Right renal cortex interstitium (tissue), 3 donors: ENCODE measurements at regions not wholly inside any gene's neighbourhood (a gene's known extent, or its start where the extent isn't known, plus 50 kb on each side); places are given as distances from the start of the nearest gene placed in this dataset.
"Not testable (repeated sequence)": the region's sequence is repeated elsewhere in the genome, so short reads cannot be mapped to it uniquely, and the experiment has no call there.

ENCODE experiments used
- DNase-seq, 3 donors: peaks; one replicate each; pipeline ENCODE4 v3.0.0-alpha.2; 2013; ENCODE audit warnings: low read depth in 3 of 3, low spot score in 2 of 3

DNA sequence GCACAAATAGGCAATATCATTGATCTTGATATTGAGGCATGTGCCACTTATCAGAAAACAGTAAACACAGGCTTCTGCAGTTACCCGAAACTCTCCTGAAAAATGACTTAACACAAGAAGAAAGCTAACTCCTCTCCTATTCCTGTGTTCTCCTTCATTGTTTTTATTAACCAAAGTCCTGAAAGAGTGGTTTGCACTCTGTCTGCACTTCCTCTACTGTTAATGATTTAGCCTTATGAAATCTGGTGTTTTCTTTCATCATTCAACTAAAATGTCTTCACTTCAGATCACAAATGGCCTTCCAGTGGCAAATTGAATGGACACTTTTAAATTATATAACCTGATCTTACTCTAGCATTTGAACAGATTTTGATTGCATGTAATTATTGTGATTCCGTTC, 630.6 kb upstream of the PHF14 start:
- DNase-seq: no peak

DNA sequence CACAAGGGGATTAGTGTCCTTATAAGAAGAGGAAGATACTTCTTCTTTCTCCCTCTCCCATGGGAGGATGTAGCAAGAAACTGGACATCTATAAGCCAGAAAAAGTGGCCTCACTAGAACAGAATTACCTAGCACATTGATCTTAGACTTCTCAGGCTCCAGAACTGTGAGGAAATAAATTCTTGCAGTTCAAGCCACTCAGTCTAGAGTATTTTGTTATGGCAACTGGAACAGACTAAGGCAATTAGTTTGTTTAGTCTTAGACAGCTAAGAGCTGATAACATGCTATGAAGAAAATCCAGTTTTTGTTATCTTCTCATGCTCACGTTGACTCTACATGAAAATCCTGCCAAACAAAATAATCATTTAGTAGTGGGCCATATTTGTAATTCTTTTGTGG, 627.6 kb upstream of the PHF14 start:
- no peak for DNase-seq

DNA sequence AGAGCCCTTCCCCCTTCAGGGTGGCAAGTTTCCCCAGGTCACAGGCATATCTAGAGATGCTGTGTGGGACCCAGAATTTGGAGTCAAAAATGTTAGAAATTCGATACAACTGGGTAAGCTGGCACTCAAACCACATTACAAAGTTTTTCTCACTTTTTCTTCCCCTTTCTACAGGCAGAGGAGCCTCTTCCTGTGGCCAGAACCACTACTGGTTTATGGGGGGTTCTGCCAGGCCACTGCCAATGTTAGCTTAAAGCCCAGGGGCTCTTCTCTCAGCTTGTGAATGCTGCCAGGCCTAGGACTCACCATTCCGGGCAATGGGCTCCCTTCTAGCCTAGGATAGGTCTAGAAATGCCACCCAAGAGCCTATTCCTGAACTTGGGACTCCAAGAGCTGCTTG, 617.9 kb upstream of the PHF14 start:
- DNase-seq: no peak

DNA sequence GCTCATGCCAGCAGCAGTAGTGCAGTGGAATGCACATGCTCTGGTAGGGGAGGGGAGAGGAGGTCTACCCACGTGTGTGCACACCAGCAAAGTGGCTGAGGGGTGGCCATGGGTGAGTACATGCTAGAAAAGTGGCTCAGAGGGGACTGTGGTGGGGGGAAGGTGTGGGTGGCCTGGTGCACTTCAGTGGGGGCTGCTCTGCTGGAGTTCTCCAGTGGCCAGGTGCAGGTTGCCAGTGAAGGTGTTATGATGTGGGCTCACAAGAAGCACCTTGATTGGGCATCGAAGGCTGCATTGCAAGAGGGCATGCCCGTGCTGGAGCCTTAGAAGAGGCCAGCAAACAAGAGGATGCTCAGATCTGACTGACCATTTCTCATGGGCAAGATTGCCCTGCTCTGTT, 613.6 kb upstream of the PHF14 start:
- no peak for DNase-seq

DNA sequence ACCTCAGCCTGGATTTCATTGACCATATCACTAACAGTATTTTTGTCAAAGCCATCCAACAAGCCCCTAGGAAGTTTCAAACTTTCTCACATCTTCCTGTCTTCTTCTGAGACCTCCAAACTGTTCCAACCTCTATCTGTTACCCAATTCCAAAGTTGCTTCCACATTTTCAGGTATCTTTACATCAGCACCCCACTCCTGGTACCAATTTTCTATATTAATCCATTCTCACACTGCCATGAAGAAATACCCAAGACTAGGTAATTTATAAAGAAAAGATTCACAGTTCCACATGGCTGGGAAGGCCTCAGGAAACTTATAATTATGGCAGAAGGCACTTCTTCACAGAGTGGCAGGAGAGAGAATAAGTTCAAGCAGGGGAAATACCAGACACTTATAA, 571.9 kb upstream of the PHF14 start:
- no peak for DNase-seq

DNA sequence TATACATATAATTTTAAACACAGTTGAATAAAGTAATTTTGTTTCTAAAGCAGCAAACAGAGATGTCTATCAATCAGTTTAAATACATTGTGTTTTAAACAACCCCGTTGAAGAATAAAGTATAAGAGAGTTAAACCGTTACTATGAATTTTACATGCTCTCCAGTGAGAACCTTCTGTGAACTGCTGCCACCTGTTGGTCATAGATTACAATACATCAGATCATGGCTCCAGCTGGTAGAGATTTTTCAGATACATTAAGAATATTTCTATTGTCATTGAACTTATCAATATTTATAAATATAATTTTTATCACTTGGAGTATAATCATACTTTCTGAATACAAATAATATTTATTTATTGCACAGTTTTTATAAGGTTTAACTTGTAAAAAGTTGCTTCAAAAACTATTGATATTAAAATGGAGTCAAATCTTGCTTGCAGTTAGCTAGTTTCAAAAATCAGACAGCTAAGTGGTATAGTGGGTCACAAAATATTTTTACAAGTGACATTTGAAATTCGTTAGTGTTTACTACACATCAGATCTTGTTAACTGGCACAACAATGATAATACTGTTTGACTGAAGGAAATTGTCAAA, 561.2 kb upstream of the PHF14 start:
- DNase-seq: peak in 2 of 3 donors; percentile 19 to 33

DNA sequence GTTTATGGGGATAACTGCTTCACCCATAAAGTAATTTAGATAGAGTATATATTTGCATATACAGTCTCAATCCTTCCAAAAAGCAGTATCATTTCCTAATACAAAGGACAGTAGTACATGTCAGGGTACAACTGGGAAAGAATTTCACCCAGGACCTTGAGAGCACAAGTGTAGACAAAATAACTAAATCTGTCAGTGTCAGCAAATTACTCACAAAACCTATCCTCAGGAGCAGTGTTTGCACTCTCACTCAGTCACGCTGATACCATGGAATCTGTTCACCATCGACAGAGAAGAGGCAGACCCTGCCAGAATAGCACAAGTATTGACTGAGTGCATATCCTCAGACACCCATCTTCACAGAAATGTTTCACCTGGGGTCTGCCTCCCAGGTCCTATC, 554.7 kb upstream of the PHF14 start:
- no peak for DNase-seq

DNA sequence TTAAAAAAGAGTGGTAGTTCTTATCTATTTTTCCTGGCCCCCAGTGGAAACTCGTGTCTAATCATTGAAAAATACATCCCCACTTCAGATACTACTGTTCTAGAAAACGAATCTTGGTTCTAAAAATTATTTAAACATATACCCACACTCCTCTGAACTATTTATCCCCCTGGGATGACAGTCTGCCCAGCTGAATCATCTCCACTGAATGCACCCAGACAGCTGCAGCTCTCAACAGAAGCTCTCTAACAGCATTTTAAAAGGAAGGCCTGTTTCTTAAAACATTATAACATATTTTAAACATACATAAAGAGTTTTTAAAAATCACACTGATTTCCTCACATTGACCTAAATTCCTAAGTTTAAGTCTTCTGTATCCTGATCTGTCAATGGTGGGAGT, 544.6 kb upstream of the PHF14 start:
- no peak for DNase-seq

DNA sequence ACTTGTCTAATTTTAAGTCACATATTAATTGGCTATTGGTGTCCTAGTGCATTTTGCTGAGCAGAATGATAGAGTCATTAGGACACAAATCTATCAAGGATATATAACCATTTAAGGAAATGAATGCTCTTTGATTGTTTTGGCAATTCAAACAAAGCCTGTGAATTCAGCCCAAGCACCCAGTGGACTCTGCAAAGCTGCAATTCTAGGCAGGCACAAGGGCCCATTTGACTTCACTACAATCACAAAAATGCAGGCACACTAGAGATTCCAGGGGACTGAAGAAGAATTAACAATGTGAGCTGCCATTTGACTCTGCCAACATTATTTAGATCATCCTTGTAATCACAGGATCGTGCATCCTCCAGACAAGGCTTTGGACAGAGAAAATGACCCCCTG, 544.2 kb upstream of the PHF14 start:
- DNase-seq: no peak

DNA sequence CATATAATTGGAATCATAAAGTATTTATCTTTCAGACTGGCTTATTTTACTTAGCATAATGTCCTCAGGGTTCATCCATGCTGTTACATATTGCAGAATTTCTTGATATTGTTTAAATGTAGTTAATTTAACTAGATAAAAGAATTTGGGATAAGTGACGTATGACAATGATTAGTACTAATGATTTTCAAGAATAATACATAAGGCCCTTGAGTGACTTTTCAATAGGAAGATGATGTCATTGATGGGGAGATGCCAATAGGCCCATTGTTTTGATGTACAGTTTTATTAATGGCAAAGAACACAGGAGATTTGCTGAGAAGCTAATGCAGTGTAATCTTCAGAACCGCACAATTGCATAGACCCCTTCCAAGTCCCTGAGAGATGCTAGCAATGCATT, 537.4 kb upstream of the PHF14 start:
- DNase-seq: no peak

DNA sequence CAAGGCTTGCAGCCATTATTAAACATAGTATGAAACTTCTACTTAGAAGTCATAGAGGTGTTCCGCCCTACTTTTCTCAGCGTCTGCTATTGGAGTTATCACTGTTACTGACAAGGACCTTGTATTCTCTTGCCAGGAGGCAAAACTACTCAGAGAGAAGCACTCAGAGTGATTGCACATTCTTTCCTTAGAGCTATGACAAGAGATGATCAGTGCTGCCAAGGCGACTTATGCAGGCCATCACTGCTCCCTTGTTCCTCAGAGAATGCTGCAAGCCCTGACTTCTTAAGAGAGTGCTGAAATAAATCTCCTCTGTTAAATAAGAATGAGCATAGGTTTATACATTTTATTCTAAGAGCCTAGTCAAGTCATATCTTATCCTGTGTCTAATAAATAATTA, 534.6 kb upstream of the PHF14 start:
- DNase-seq: no peak

DNA sequence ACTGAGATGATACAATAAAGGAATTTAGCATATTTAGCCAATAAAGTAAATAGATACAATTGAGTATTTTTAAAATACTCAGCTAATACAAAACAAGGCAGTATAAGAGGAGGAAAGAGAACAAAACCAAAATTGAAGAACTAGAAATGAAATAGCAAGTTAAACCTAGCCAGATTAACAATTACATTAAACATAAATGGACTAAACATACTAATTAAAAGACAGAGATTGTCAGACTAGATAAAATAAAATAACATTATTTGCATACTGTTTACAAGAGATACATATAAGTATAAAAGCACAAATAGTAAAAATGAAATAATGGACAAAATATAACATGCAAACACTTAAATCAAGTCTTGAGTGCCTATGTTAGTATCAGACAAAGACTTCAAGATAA, 517.7 kb upstream of the PHF14 start:
- no peak for DNase-seq

DNA sequence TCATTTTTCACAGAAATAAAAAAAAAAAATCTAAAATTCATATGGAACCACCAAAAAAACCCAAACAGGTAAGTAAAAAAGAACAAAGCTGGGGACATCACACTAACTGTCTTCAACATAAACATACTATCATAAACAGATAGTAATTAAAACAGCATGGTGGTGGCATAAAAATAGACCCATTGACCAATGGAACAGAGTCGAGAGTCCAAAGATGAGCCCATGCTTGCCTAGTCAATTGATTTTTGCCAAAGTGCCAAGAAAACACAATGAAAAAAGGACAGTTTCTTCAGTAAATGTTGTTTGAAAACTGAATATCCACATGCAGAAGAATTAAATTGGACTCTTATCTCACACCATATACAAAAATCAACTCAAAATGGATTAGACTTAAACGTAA, 513.2 kb upstream of the PHF14 start:
- no peak for DNase-seq

DNA sequence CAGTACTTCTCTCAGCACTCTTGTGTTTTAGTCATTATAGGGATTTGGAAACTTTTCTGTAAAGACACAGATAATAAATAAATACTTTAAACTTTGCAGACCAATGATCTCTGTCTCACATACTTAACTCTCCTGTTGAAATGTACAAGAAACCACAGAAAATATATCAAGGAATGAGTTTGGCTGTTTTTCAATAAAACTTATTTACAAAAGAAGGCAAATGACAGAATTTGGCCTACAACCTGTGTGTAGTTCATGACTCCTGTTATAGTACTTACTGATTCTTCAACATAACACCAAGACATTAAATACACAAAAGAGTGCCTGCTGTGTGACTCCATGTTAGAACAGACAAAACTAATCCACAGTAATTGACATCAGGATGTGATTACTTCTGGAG, 510.0 kb upstream of the PHF14 start:
- DNase-seq: no peak

DNA sequence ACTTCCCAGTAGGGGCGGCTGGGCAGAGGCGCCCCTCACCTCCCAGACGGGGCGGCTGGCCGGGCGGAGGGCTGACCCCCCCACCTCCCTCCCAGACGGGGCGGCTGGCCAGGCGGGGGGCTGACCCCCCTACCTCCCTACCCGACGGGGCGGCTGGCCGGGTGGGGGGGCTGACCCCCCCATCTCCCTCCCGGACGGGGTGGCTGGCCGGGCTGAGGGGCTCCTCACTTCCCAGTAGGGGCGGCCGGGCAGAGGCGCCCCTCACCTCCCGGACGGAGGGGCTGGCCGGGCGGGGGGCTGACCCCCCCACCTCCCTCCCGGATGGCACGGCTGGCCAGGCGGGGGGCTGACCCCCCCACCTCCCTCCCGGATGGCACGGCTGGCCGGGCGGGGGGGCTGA, 508.1 kb upstream of the PHF14 start:
- DNase-seq: not testable (repeated sequence)

DNA sequence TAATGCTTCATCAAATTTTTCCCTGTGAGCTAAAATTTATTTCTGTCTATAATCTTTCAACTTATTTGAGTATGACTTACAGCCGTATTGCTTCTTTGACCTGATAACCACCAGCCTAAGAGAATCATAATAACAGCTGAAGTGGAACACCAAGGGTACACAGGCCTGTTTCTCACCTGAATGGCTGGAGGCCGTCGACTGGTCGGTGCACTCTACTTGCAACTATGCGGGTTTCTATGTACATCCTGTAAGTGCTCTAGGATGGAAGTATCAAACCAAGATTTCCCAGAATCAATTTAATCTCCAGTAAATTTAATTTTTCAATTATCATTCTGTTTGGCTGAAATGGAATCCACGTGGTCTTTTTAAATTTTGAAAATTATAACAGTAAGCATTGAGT, 504.8 kb upstream of the PHF14 start:
- no peak for DNase-seq

DNA sequence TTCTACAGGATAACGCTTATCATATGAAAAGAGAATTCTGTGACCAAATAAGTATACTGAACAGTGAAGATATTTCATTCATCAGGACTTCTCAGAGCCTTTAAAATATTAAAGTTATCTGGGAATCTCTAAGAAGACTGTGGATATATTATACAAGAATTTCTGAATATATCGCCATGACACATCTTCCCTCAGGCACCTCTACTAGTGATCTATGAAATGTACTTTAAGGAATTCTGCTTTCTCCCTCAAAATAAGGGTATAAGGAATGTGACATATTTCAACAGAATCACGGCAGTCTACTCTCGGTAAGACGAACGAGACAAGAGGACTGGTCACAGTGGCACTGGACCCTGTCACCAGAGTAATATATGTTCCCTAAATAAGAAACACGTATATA, 504.2 kb upstream of the PHF14 start:
- no peak for DNase-seq

DNA sequence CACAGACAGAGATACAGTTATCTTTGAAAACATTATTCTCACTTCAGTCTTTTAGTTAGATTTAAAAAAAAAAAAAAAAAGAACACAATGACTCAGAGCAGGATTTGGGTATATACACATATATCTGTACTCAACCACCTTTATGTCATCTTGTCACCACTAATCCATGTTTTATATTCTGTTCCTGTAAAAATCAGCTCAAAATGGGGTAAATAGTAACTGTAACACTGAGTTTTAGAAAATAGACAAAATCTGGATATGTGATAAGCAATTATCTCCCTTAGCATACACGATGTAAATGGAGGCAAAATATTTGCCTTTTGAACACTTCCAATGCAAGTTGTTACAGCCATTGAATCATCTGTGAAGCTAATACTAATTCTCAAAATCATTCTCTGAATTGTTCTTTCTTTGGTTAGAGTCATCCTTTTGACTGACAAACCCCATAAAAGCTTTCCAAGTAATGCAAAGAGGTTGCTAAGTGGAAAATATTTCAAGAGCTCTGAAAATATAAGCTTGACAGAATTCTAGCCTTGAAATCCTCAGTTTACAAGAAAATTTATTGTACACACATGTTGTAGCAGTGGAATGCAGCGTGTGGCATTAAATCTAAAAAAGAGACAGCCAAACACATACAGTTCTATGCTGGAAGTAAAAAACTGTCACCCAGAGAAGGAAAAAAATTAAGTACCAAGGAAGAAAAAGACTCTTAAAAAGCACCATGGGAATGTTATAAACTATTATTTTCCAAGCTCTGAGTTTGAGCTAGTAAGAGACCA, 502.2 kb upstream of the PHF14 start:
- DNase-seq: peak in 1 of 3 donors; percentile 4

DNA sequence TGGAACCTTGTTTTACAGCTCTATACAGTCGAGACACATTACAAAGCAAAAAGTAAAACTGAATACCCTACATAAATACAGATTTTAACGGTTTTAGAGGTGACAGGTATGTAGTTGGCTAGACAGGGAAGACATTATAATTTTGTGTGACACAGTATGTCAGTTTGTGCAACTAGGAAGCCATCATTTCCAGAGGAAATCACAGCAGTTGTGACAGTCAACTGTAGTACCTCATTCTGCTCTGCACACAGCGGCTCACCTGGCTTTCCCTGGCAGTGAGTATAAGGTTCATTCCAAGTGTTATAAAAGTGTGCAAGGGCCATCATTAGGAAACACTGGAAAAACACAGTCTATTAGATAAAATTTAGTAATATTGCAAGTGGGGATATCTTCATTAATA, 501.6 kb upstream of the PHF14 start:
- DNase-seq: no peak

DNA sequence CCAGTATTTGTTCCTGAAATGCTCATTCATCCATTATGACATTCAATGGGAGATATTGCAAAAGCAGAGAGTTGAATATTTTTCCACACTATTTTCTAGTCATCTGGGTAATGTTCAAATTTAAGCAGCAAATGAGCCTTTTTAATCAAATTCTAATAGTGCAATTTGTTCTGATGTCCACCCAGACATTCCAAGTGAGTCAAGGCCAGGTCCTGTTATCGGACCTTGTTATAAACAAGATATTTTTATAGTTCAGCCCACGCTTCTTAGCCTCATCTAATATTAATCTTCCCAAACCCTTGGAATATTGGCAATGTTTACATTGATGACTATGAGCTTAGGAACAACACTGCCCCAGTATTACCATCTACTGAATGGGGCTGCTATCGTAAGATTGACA, 500.1 kb upstream of the PHF14 start:
- no peak for DNase-seq

DNA sequence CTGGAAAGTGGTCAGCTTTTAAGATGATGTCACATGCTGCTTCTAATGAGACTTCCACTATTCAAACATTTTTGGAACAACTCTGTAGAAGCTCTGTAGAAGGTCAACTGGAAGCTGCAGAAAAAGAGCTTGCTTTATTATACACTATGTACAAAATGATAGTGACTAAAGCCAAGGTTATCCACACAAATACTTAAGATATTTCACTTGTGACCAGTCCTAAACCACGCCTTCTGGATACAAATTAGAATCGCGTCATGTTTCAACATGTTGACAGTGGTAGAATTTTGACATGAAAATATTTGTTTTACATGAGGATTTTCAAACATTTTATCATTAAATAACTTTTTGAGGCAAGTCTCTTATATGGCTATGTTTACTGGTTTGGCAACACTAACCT, 499.6 kb upstream of the PHF14 start:
- DNase-seq: no peak

DNA sequence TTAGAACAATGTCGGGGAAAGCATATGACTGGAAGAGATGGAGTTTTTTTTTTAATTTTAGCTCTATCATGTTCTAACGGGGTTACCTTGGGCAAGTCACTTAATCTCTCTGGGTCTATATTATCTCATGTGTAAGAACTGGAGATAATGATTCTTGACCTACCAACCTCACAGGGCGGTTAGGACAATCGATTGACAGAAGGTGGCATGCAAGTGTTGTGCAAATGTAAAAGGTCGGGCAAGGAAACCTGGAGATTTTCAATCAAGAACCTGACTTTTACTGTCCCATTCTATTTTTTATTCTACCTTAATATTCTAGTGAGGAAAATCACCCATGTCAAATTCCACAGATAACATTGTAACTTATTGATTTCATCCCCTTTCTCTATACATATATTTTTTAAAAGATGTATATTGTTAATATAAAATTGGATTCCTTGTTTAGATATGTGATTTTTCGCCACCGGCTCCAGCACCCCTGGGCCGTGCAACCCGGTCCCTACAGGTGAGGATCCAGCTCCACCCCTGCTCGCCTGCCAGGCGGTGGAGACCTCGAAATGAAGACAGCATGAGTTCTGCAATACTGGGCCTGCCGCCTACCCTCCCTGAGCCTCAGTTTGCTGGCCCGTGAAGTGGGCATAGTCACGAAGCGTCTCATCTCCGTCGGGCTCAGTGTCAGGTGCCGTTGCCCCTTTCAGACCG, 497.6 kb upstream of the PHF14 start:
- no peak for DNase-seq
